Ovary (tissue), 3 donors: ENCODE measurements at regions not wholly inside any gene's neighbourhood (a gene's known extent, or its start where the extent isn't known, plus 50 kb on each side); places are given as distances from the start of the nearest gene placed in this dataset.

Source experiments
- EP300 ChIP-seq: sonication (generic); formaldehyde crosslinking; IDR thresholded peaks from one replicate; pipeline ENCODE4 v1.6.1; 2017; ENCODE audit warnings: antibody characterized with exemption
- POLR2A ChIP-seq: fragments of 450-650 bp; IDR thresholded peaks from one replicate; pipeline ENCODE4 v1.6.1; 2017; ENCODE audit warnings: antibody characterized with exemption, mild to moderate bottlenecking, moderate library complexity
- TF ChIP-seq, protein P1 (sequence below), 3 donors: fragments of 450-650 bp in 2 of 3; fragments of 200-600 bp in 1 of 3; IDR thresholded peaks; one replicate each; pipeline versions ENCODE4 v1.5.1 to v1.8.0; 2016 to 2022; ENCODE audit warnings: antibody characterized with exemption in 3 of 3, mild to moderate bottlenecking in 1 of 3
- donor health status: DM: no; HTN: no; CAD: no.

- TF ChIP-seq, protein P1, sequence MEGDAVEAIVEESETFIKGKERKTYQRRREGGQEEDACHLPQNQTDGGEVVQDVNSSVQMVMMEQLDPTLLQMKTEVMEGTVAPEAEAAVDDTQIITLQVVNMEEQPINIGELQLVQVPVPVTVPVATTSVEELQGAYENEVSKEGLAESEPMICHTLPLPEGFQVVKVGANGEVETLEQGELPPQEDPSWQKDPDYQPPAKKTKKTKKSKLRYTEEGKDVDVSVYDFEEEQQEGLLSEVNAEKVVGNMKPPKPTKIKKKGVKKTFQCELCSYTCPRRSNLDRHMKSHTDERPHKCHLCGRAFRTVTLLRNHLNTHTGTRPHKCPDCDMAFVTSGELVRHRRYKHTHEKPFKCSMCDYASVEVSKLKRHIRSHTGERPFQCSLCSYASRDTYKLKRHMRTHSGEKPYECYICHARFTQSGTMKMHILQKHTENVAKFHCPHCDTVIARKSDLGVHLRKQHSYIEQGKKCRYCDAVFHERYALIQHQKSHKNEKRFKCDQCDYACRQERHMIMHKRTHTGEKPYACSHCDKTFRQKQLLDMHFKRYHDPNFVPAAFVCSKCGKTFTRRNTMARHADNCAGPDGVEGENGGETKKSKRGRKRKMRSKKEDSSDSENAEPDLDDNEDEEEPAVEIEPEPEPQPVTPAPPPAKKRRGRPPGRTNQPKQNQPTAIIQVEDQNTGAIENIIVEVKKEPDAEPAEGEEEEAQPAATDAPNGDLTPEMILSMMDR (IDR thresholded peaks at IDR 0.05), result no peak
- TF ChIP-seq POLR2A (no peak), EP300 (no peak)
Observed at GRCh38 chr12:83996671-83997070, 915.9 kb downstream of the SLC6A15 start.
